ENCODE measurements at regions not wholly inside any gene's neighbourhood (a gene's known extent, or its start where the extent isn't known, plus 50 kb on each side); places are given as distances from the start of the nearest gene placed in this dataset.

DNA sequence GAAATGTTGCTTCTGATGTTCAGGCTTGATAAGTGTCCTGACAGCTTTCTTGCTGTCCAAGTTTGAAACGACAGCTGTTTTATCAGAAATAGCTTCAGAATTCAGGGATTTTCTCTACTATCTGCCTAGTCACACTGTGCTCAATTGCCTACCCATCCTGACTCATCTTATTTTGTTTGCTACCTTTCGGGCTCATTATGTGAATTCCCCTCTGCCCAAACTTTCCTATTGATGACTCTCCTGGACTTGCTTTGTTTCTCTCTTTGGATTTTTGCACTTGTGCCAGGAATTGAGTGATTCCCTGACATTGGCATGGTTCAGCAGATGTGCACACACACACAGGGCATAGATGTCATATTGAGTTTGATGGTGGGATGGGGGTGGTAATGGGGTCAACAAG lies 1052.6 kb upstream of the PIK3C3 start:
- no peaks in the 10 kb centered on the region for H3K27me3 ChIP-seq (ENCODE audit: control insufficient read depth, insufficient read depth, low read length)
- DNase-seq (ENCODE audit: low read depth): peak; percentile 29
- no peak for FAIRE-seq
- TF ChIP-seq, protein P1, sequence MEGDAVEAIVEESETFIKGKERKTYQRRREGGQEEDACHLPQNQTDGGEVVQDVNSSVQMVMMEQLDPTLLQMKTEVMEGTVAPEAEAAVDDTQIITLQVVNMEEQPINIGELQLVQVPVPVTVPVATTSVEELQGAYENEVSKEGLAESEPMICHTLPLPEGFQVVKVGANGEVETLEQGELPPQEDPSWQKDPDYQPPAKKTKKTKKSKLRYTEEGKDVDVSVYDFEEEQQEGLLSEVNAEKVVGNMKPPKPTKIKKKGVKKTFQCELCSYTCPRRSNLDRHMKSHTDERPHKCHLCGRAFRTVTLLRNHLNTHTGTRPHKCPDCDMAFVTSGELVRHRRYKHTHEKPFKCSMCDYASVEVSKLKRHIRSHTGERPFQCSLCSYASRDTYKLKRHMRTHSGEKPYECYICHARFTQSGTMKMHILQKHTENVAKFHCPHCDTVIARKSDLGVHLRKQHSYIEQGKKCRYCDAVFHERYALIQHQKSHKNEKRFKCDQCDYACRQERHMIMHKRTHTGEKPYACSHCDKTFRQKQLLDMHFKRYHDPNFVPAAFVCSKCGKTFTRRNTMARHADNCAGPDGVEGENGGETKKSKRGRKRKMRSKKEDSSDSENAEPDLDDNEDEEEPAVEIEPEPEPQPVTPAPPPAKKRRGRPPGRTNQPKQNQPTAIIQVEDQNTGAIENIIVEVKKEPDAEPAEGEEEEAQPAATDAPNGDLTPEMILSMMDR (IDR thresholded peaks at IDR 0.05; ENCODE audit: insufficient read depth, low read length, severe bottlenecking): no peak
- no peaks in the 10 kb centered on the region for H3K36me3 ChIP-seq (ENCODE audit: control insufficient read depth, insufficient read depth, low read length)
- H3K4me3 ChIP-seq (ENCODE audit: low read depth, low read length): no peak overlapping the region

DNA sequence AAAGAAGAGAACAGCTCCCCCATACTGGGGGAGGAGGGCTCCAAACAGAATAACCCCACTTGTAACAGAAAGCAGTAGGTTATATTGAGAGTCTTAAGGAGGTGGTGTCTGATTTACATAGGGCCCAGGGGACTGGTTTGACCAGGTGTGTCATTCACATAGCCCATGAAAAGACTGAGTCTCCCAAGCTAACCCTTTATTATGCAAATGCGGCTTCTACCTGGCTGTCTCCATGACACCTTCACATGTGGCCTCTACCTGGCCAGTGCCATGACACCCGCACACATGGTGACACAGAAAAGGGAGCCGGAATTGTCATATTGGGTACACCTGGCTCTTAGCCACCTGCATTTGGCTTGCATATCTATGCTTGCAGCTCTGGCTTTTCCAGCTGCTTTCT lies 1057.2 kb upstream of the PIK3C3 start:
- Histone ChIP-seq H3K36me3 (ENCODE audit: control insufficient read depth, insufficient read depth, low read length) (no peaks in the 10 kb centered on the region), H3K4me3 (ENCODE audit: low read depth, low read length) (no peak overlapping the region), H3K27me3 (ENCODE audit: control insufficient read depth, insufficient read depth, low read length) (no peaks in the 10 kb centered on the region)
- TF ChIP-seq, protein P1 (IDR thresholded peaks at IDR 0.05; ENCODE audit: insufficient read depth, low read length, severe bottlenecking): no peak
- DNase-seq (ENCODE audit: low read depth) (no peak), FAIRE-seq (no peak)

DNA sequence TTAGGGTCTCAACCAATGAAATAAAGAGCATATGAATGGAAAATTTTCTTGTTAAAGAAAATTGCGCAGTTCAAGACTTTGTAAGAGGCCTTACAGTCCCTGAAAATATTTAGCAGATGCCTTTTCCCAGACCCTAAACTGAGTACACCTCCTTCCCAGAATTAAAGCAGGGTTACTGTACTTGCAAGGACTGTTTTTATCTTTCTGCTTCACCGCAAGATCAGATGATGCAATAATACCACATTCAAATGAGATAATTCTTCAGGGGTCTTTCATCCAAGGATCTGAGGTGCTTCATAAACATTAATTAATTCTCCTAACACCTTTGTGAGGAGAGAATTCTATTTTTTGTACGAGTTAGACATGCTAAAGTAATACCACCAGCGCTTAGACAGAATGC lies 1071.8 kb upstream of the PIK3C3 start:
- H3K36me3 ChIP-seq (ENCODE audit: control insufficient read depth, insufficient read depth, low read length): no peaks in the 10 kb centered on the region
- no peak for FAIRE-seq
- no peak overlapping the region for H3K4me3 ChIP-seq (ENCODE audit: low read depth, low read length)
- DNase-seq (ENCODE audit: low read depth): no peak
- no peaks in the 10 kb centered on the region for H3K27me3 ChIP-seq (ENCODE audit: control insufficient read depth, insufficient read depth, low read length)
- TF ChIP-seq, protein P1 (IDR thresholded peaks at IDR 0.05; ENCODE audit: insufficient read depth, low read length, severe bottlenecking): no peak

DNA sequence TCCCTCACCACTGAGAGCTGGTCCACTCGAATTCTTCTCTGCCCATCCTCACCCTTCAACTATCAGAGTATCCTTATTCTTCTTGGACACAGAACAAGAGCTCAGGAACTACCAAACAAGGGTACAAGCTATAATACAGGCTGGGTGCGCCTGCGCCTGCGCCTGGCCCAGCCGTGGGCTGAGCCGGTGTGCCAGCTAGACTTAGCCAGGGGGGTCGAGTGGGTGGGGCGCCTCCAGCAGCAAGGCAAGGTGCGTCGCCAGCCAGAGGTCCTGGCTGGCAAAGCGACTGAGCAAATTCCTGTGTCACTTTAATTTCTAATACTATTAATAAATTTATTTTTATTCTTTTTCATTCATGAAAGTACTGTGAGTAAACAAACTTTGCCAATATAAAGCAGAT lies 1072.6 kb upstream of the PIK3C3 start:
- Histone ChIP-seq H3K4me3 (ENCODE audit: low read depth, low read length) (no peak overlapping the region), H3K36me3 (ENCODE audit: control insufficient read depth, insufficient read depth, low read length) (no peaks in the 10 kb centered on the region), H3K27me3 (ENCODE audit: control insufficient read depth, insufficient read depth, low read length) (no peaks in the 10 kb centered on the region)
- DNase-seq (ENCODE audit: low read depth) (no peak), FAIRE-seq (no peak)
- TF ChIP-seq, protein P1 (IDR thresholded peaks at IDR 0.05; ENCODE audit: insufficient read depth, low read length, severe bottlenecking): no peak

DNA sequence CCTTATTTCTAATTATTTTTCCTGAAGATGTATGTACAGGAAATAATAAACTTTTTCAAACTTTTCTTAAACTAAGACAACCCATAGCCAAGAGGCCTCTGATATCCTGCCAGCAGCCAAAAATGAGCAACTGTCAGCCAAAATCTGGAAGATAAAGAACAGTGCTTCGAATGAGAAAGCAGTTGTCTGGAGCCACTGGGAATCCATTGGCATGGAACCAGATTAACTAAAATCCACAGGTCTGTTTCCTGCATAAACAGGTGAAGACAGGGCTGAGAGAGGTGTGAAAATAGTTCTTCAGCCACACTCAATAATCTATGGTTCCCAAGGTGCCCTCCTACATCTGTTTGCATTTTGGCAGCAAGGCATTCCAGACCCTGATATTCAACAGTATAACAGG lies 1076.7 kb upstream of the PIK3C3 start:
- no peaks in the 10 kb centered on the region for H3K27me3 ChIP-seq (ENCODE audit: control insufficient read depth, insufficient read depth, low read length)
- TF ChIP-seq, protein P1 (IDR thresholded peaks at IDR 0.05; ENCODE audit: insufficient read depth, low read length, severe bottlenecking): no peak
- no peak overlapping the region for H3K4me3 ChIP-seq (ENCODE audit: low read depth, low read length)
- FAIRE-seq (no peak), DNase-seq (ENCODE audit: low read depth) (no peak)
- no peaks in the 10 kb centered on the region for H3K36me3 ChIP-seq (ENCODE audit: control insufficient read depth, insufficient read depth, low read length)

DNA sequence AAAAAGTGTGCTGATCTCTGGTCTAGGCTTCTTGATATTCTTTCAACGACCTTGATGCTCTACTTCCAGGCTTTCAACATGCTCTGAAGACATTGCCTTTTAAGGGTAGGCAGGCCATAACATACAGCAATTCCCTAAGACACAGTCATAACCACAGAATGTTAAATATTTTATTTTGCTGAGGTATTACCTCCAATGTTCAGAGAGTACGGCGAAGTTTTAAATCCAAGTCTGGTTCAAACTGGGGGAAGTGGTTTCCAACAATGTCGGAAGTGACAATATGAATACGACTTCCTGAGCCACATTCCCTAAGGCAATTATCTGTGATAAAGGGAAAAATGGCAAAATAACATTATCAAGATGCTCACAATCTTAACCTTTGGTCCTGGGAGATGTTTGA lies 1077.9 kb upstream of the PIK3C3 start:
- Histone ChIP-seq H3K36me3 (ENCODE audit: control insufficient read depth, insufficient read depth, low read length) (no peaks in the 10 kb centered on the region), H3K4me3 (ENCODE audit: low read depth, low read length) (no peak overlapping the region), H3K27me3 (ENCODE audit: control insufficient read depth, insufficient read depth, low read length) (no peaks in the 10 kb centered on the region)
- DNase-seq (ENCODE audit: low read depth): peak; percentile 91
- TF ChIP-seq, protein P1 (IDR thresholded peaks at IDR 0.05; ENCODE audit: insufficient read depth, low read length, severe bottlenecking): no peak
- no peak for FAIRE-seq

Data from bronchial epithelial cell (primary cell).